PC-9 (cell line): ENCODE measurements at regions not wholly inside any gene's neighbourhood (a gene's known extent, or its start where the extent isn't known, plus 50 kb on each side); places are given as distances from the start of the nearest gene placed in this dataset.

Experiments used
- BruUV-seq: library from RNA; stranded (reverse); fragments of 400-500 nt; replicated peaks from 2 replicates; lab custom pipeline; 2021; lab: Mats Ljungman, UMichigan
- CTCF ChIA-PET: fragments of 300-600 bp; sonication (Branson Sonifier 250); formaldehyde crosslinking; loops from one replicate; lab custom pipeline; 2022; ENCODE audit warnings: antibody characterized with exemption; lab: Charles Lee
- POLR2A ChIA-PET: fragments of 300-600 bp; sonication (Branson Sonifier 250); formaldehyde crosslinking; loops from one replicate; lab custom pipeline; 2022; ENCODE audit warnings: antibody characterized with exemption; ENCODE audit not compliant: unreplicated experiment; lab: Charles Lee
- DNase-seq, 2 experiments: peaks; one replicate each; pipeline versions ENCODE4 v3.0.0 to v3.0.0-alpha.2; 2015 to 2022; ENCODE audit warnings: mixed read lengths in 1 of 2
- H2AFZ ChIP-seq: fragments of 200-600 bp; sonication (generic); 2 replicates; pipeline ENCODE4 v1.8.1; 2017; ENCODE audit warnings: antibody characterized with exemption
- H3F3A ChIP-seq: fragments of 200-600 bp; sonication (generic); 2 replicates; pipeline ENCODE4 v1.8.1; 2017; ENCODE audit warnings: antibody characterized with exemption, mild to moderate bottlenecking, low read depth; ENCODE audit not compliant: insufficient read depth
- H3K27ac ChIP-seq: fragments of 200-600 bp; sonication (generic); 2 replicates; pipeline ENCODE4 v1.6.1; 2016; ENCODE audit warnings: mixed run types
- H3K27me3 ChIP-seq: fragments of 200-600 bp; sonication (generic); 2 replicates; pipeline ENCODE4 v1.6.1; 2016; ENCODE audit warnings: low read depth, mixed run types; ENCODE audit not compliant: insufficient read depth
- H3K36me3 ChIP-seq: fragments of 200-600 bp; sonication (generic); 2 replicates; pipeline ENCODE4 v1.6.1; 2016; ENCODE audit warnings: low read depth, mixed run types
- H3K4me1 ChIP-seq: fragments of 200-600 bp; sonication (generic); replicated peaks from 2 replicates; pipeline ENCODE4 v1.6.1; 2016; ENCODE audit warnings: mixed run types; ENCODE audit not compliant: insufficient read depth
- H3K4me2 ChIP-seq: fragments of 200-600 bp; sonication (generic); 2 replicates; pipeline ENCODE4 v1.6.1; 2017; ENCODE audit warnings: mixed run types
- H3K4me3 ChIP-seq: fragments of 200-600 bp; sonication (generic); 2 replicates; pipeline ENCODE4 v1.6.1; 2016; ENCODE audit warnings: mixed run types
- H3K79me2 ChIP-seq: fragments of 200-600 bp; sonication (generic); 2 replicates; pipeline ENCODE4 v1.6.1; 2017; ENCODE audit warnings: low read depth, mixed run types
- H3K9me2 ChIP-seq: fragments of 200-600 bp; sonication (generic); 2 replicates; pipeline ENCODE4 v1.8.1; 2017; ENCODE audit warnings: mild to moderate bottlenecking; ENCODE audit not compliant: insufficient read depth
- H3K9me3 ChIP-seq: fragments of 200-600 bp; sonication (generic); 2 replicates; pipeline ENCODE4 v1.8.1; 2016; ENCODE audit warnings: low read depth; ENCODE audit not compliant: insufficient read depth
- H4K20me1 ChIP-seq: fragments of 200-600 bp; sonication (generic); 2 replicates; pipeline ENCODE4 v1.8.1; 2017; ENCODE audit not compliant: insufficient read depth
- EZH2 ChIP-seq: fragments of 200-600 bp; sonication (generic); IDR thresholded peaks from 2 replicates; pipeline ENCODE4 v1.8.0; 2017; ENCODE audit warnings: antibody characterized with exemption, low read depth
- intact Hi-C: fragments of 100-400 bp; cut with micrococcal nuclease; formaldehyde crosslinking; loops from one replicate; pipeline ENCODE4 v1.10.0; 2022; ENCODE audit not compliant: unreplicated experiment
- TF ChIP-seq, protein P1 (sequence below): fragments of 200-600 bp; sonication (generic); conservative IDR thresholded peaks from 2 replicates; pipeline ENCODE4 v1.6.1; 2017; ENCODE audit warnings: mixed run types, antibody characterized with exemption, mild to moderate bottlenecking, moderate library complexity

DNA sequence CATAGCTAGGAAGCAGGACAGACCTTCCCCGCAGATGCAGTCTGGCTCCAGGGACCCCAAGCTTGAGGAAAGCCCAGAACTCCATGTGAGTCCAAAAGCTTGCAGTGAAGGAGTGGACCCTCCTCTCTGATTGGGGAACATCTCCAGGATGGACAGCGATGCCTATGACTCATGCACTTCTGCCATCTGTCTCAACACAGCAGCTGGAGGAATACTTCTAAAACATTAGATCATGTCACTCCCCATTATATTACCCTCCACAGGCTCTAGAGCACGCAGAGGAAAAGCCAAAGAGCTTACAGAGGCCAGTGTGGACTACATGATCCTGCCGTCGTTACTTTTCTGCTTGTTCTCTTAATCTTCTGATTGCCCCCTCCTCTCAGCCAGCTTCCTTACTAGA is 605.7 kb downstream of the INSC start:
- DNase-seq, result no peak
- intact Hi-C loops, result no loop called here
- Histone ChIP-seq H3K4me1 (no peaks in the 10 kb centered on the region), H4K20me1 (no peaks in the 10 kb centered on the region), H3K9me3 (no peaks in the 10 kb centered on the region), H3K27me3 (no peaks in the 10 kb centered on the region), H3K27ac (no peak overlapping the region), H2AFZ (no peak overlapping the region), H3K4me2 (no peak overlapping the region), H3K79me2 (no peaks in the 10 kb centered on the region), H3K36me3 (no peaks in the 10 kb centered on the region), H3K9me2 (no peaks in the 10 kb centered on the region), H3F3A (no peaks in the 10 kb centered on the region), H3K4me3 (no peak overlapping the region)
- CTCF ChIA-PET, result no interaction called here
- TF ChIP-seq, protein P1, sequence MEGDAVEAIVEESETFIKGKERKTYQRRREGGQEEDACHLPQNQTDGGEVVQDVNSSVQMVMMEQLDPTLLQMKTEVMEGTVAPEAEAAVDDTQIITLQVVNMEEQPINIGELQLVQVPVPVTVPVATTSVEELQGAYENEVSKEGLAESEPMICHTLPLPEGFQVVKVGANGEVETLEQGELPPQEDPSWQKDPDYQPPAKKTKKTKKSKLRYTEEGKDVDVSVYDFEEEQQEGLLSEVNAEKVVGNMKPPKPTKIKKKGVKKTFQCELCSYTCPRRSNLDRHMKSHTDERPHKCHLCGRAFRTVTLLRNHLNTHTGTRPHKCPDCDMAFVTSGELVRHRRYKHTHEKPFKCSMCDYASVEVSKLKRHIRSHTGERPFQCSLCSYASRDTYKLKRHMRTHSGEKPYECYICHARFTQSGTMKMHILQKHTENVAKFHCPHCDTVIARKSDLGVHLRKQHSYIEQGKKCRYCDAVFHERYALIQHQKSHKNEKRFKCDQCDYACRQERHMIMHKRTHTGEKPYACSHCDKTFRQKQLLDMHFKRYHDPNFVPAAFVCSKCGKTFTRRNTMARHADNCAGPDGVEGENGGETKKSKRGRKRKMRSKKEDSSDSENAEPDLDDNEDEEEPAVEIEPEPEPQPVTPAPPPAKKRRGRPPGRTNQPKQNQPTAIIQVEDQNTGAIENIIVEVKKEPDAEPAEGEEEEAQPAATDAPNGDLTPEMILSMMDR, result no peak
- TF ChIP-seq EZH2, result no peak
- POLR2A ChIA-PET, result no interaction called here
- BruUV-seq, result no TSS peak

DNA sequence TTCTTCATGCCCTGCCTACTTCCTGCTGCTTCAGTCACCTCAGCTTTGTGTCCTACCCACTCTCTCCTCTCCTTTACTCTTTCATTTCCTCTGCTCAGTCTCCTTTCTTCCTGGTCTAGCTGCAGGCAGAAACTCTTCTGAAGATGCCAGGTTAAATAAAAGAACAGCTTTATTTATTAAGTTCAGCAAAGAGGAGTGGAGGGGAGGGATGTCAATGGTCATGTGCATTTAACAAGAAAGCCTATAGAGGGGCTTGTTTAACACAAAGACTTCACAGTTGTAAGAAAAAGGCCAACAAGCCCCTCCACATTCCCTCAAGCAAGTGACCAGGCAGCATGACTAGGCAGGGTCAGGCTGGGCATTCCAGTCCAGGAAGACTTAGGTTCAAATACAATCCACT is 609.2 kb downstream of the INSC start:
- Histone ChIP-seq H4K20me1 (no peaks in the 10 kb centered on the region), H2AFZ (no peak overlapping the region), H3K27me3 (no peaks in the 10 kb centered on the region), H3F3A (no peaks in the 10 kb centered on the region), H3K4me1 (no peaks in the 10 kb centered on the region), H3K9me3 (no peaks in the 10 kb centered on the region), H3K4me3 (no peak overlapping the region), H3K36me3 (no peaks in the 10 kb centered on the region), H3K4me2 (no peak overlapping the region), H3K9me2 (no peaks in the 10 kb centered on the region), H3K79me2 (no peaks in the 10 kb centered on the region), H3K27ac (no peak overlapping the region)
- no peak for DNase-seq
- no TSS peak for BruUV-seq
- ChIA-PET CTCF (no interaction called here), POLR2A (interaction anchor here (0.6 kb wide), 1 partner anchor 429 kb away, joined by 3 read pairs; no protein-coding TSS in a partner anchor)
- intact Hi-C loops, result no loop called here
- TF ChIP-seq EZH2, result no peak
- TF ChIP-seq, protein P1, result no peak

DNA sequence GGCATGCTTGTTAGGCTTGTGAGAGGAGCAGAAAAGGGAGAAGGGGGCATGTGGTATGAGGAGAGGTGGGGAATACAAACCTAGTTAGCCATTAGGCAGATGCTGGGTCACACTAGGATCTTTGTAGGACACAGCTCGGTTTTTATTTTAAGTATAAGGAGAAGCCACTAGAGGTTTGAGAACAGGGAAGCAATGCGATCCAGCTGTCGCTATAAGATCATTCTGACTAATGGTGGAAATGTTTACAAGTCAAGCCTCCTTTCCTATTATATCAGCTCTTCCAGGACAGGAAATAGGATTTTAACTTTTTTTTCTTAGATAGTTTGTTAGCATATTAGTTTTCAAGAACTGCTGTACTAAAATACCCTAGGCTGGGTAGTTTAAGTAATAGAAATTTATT is 609.9 kb downstream of the INSC start:
- Histone ChIP-seq H3K79me2 (no peaks in the 10 kb centered on the region), H3K9me2 (no peaks in the 10 kb centered on the region), H3K4me1 (no peaks in the 10 kb centered on the region), H3K4me3 (no peak overlapping the region), H3K27ac (no peak overlapping the region), H4K20me1 (no peaks in the 10 kb centered on the region), H3K9me3 (no peaks in the 10 kb centered on the region), H3K36me3 (no peaks in the 10 kb centered on the region), H3F3A (no peaks in the 10 kb centered on the region), H3K4me2 (no peak overlapping the region), H3K27me3 (no peaks in the 10 kb centered on the region), H2AFZ (no peak overlapping the region)
- intact Hi-C loops, result no loop called here
- no peak for TF ChIP-seq EZH2
- TF ChIP-seq, protein P1, result no peak
- no peak for DNase-seq
- CTCF ChIA-PET, result no interaction called here
- no TSS peak for BruUV-seq
- POLR2A ChIA-PET, result no interaction called here
